ENCODE measurements at regions not wholly inside any gene's neighbourhood (a gene's known extent, or its start where the extent isn't known, plus 50 kb on each side); places are given as distances from the start of the nearest gene placed in this dataset.

DNA sequence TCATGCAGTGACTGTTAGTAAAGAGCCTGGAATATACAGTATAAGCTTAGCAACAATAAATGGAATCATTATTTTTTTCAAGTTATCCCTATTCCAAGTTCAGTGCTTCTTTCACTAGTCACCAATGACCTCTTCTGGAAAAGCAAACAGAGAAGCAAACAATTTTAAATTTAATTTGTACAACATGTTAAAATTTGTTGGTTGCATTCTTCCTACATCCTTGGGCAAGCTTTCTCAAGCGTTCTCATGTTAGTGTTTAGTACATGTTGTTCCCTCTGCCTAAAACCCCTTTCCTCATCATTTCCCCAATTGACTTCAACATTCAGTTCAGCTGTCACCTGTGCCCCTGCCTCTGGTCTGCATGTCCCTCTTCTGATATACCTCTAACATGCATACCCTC is 123.4 kb downstream of the SEC61B start:
- no peak overlapping the region for H3K27ac ChIP-seq (ENCODE audit: low read depth in 1 of 2, low read length in 2 of 2)
- CTCF ChIA-PET, result interaction anchor here (1.5 kb wide), 1 partner anchor 12 kb away, joined by 4 read pairs; no protein-coding TSS in a partner anchor
- Mint-ChIP-seq H3K4me3 (no peak overlapping the region), H3K27ac (no peak overlapping the region), H3K36me3 (ENCODE audit: low read depth) (no peaks in the 10 kb centered on the region), H3K27me3 (no peaks in the 10 kb centered on the region), H3K9me3 (no peaks in the 10 kb centered on the region), H3K4me1 (ENCODE audit: low read depth) (no peaks in the 10 kb centered on the region)
- H3K4me1 ChIP-seq (ENCODE audit: insufficient read depth, low read length), result no peaks in the 10 kb centered on the region
- no peak for DNase-seq
- intact Hi-C loops (cut with DNase I, micrococcal nuclease), result no loop called here
- TF ChIP-seq, protein P1, sequence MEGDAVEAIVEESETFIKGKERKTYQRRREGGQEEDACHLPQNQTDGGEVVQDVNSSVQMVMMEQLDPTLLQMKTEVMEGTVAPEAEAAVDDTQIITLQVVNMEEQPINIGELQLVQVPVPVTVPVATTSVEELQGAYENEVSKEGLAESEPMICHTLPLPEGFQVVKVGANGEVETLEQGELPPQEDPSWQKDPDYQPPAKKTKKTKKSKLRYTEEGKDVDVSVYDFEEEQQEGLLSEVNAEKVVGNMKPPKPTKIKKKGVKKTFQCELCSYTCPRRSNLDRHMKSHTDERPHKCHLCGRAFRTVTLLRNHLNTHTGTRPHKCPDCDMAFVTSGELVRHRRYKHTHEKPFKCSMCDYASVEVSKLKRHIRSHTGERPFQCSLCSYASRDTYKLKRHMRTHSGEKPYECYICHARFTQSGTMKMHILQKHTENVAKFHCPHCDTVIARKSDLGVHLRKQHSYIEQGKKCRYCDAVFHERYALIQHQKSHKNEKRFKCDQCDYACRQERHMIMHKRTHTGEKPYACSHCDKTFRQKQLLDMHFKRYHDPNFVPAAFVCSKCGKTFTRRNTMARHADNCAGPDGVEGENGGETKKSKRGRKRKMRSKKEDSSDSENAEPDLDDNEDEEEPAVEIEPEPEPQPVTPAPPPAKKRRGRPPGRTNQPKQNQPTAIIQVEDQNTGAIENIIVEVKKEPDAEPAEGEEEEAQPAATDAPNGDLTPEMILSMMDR (IDR thresholded peaks at IDR 0.05), result no peak
- H3K9me3 ChIP-seq (ENCODE audit: control insufficient read depth in 1 of 2, insufficient read depth in 1 of 2, low read length in 2 of 2), result no peaks in the 10 kb centered on the region
- no peak for ATAC-seq (ENCODE audit: poor library complexity)
- H3K36me3 ChIP-seq (ENCODE audit: insufficient read depth, low read length), result no peaks in the 10 kb centered on the region
- no peak overlapping the region for H3K4me3 ChIP-seq (ENCODE audit: low read length)
- POLR2A ChIA-PET, result no interaction called here
- H3K27me3 ChIP-seq (ENCODE audit: control insufficient read depth in 1 of 2, insufficient read depth in 2 of 2, low read length in 2 of 2), result no peaks in the 10 kb centered on the region

DNA sequence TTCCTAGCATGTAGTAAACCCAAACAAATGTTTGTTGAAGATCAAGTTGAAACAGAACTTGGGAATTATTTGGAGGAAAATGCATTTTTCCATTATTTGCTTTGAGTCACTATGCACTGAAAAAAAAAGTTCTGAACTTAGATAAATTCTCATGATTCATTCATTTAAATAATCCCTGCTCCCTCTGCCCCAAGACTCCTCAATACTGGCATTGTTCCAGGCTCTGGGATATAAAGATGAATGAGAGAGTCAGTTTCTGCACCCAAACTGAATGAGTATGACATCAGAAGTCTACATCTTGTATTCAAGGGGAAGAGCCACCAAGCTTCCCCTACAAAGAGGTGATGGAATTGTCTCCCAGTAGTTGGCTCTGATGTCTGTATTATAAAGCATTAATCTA is 123.9 kb downstream of the SEC61B start:
- TF ChIP-seq, protein P1 (IDR thresholded peaks at IDR 0.05), result no peak
- H3K4me1 Mint-ChIP-seq (ENCODE audit: low read depth), result no peaks in the 10 kb centered on the region
- ChIA-PET CTCF (interaction anchor here (1.5 kb wide), 1 partner anchor 13 kb away, joined by 4 read pairs; no protein-coding TSS in a partner anchor), POLR2A (no interaction called here)
- Histone ChIP-seq H3K4me1 (ENCODE audit: insufficient read depth, low read length) (no peaks in the 10 kb centered on the region), H3K27me3 (ENCODE audit: control insufficient read depth in 1 of 2, insufficient read depth in 2 of 2, low read length in 2 of 2) (no peaks in the 10 kb centered on the region), H3K27ac (ENCODE audit: low read depth in 1 of 2, low read length in 2 of 2) (no peak overlapping the region), H3K9me3 (ENCODE audit: control insufficient read depth in 1 of 2, insufficient read depth in 1 of 2, low read length in 2 of 2) (no peaks in the 10 kb centered on the region), H3K4me3 (ENCODE audit: low read length) (no peak overlapping the region), H3K36me3 (ENCODE audit: insufficient read depth, low read length) (no peaks in the 10 kb centered on the region)
- no peaks in the 10 kb centered on the region for H3K9me3 Mint-ChIP-seq
- intact Hi-C loops (cut with DNase I, micrococcal nuclease), result no loop called here
- no peak overlapping the region for H3K4me3 Mint-ChIP-seq
- DNase-seq, result no peak
- H3K27me3 Mint-ChIP-seq, result no peaks in the 10 kb centered on the region
- no peak for ATAC-seq (ENCODE audit: poor library complexity)
- no peak overlapping the region for H3K27ac Mint-ChIP-seq
- no peaks in the 10 kb centered on the region for H3K36me3 Mint-ChIP-seq (ENCODE audit: low read depth)

DNA sequence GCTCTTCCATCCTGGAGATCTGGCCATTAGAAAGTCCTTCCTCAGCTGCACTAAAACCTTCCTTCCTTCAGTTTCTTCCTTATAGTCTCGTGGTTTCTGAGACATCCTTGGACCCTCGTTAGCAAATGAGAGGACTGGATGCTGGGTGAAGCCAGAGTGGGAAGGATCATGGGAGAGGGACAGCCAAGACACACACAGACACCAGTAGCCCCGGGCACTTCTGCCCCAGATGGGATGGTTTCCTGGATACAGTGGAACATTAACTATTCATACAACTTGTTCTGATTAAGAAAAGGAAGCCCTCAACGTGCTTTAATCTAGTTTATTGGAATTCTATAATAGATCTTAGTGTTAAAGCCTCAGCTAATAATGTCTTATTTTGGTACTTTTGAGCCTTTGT is 125.5 kb downstream of the SEC61B start:
- H3K9me3 ChIP-seq (ENCODE audit: control insufficient read depth in 1 of 2, insufficient read depth in 1 of 2, low read length in 2 of 2), result no peaks in the 10 kb centered on the region
- intact Hi-C loops (cut with DNase I, micrococcal nuclease), result no loop called here
- H3K4me1 ChIP-seq (ENCODE audit: insufficient read depth, low read length), result no peaks in the 10 kb centered on the region
- no peak overlapping the region for H3K4me3 ChIP-seq (ENCODE audit: low read length)
- no peak for ATAC-seq (ENCODE audit: poor library complexity)
- ChIA-PET CTCF (no interaction called here), POLR2A (no interaction called here)
- Mint-ChIP-seq H3K4me1 (ENCODE audit: low read depth) (no peaks in the 10 kb centered on the region), H3K4me3 (no peak overlapping the region), H3K9me3 (no peaks in the 10 kb centered on the region), H3K27me3 (no peaks in the 10 kb centered on the region), H3K36me3 (ENCODE audit: low read depth) (no peaks in the 10 kb centered on the region), H3K27ac (no peak overlapping the region)
- no peak overlapping the region for H3K27ac ChIP-seq (ENCODE audit: low read depth in 1 of 2, low read length in 2 of 2)
- no peaks in the 10 kb centered on the region for H3K36me3 ChIP-seq (ENCODE audit: insufficient read depth, low read length)
- TF ChIP-seq, protein P1 (IDR thresholded peaks at IDR 0.05), result no peak
- no peak for DNase-seq
- peaks cover 0 to 2% of the 10 kb centered on the region in 2 experiments for H3K27me3 ChIP-seq (ENCODE audit: control insufficient read depth in 1 of 2, insufficient read depth in 2 of 2, low read length in 2 of 2)

Data from CD4-positive, alpha-beta T cell (primary cell).